ENCODE measurements at regions not wholly inside any gene's neighbourhood (a gene's known extent, or its start where the extent isn't known, plus 50 kb on each side); places are given as distances from the start of the nearest gene placed in this dataset.

DNA sequence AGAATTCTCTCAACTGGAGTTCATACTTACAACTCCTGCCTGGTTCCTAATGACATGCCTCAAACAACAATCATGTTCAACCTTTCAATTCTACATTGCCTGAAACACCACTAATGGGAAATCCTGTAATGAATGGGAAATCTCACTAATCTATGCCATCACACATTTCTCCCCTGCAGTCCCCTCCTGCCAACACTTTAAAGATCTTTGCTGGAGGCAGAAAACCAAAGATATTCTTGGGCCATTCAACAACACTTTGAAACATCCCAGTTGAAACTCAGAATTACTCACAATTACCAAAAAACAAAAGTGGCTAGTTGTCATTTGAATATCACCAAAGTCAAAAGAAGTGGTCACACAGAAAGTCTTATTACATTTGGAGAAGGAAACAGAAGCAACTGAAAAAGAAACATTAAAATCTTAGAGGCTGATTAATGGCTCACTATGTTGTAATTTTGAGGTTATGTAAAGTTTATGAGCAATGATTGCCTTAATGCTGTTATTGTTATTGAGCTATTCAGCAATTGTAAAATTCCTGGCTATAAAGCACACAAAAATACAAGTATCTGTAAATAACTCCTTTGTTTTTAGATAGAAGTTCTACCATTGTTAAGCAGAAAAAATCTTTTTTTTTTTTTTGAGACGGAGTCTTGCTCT, 313.4 kb upstream of the SLC30A5 start:
- TF ChIP-seq ZC3H10 (CRISPR knock-in tag; IDR thresholded peaks at IDR 0.05), result no peak
- TF ChIP-seq ISL1 (CRISPR knock-in tag; IDR thresholded peaks at IDR 0.05), result no peak
- TF ChIP-seq ZNF70 (CRISPR knock-in tag; IDR thresholded peaks at IDR 0.05), result no peak
- TF ChIP-seq, protein P1, sequence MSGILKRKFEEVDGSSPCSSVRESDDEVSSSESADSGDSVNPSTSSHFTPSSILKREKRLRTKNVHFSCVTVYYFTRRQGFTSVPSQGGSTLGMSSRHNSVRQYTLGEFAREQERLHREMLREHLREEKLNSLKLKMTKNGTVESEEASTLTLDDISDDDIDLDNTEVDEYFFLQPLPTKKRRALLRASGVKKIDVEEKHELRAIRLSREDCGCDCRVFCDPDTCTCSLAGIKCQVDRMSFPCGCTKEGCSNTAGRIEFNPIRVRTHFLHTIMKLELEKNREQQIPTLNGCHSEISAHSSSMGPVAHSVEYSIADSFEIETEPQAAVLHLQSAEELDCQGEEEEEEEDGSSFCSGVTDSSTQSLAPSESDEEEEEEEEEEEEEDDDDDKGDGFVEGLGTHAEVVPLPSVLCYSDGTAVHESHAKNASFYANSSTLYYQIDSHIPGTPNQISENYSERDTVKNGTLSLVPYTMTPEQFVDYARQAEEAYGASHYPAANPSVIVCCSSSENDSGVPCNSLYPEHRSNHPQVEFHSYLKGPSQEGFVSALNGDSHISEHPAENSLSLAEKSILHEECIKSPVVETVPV (CRISPR knock-in tag; IDR thresholded peaks at IDR 0.05), result no peak
- TF ChIP-seq CSDC2 (CRISPR knock-in tag; IDR thresholded peaks at IDR 0.05), result no peak
- TF ChIP-seq RARB (CRISPR knock-in tag; IDR thresholded peaks at IDR 0.05), result no peak
- no peak for TF ChIP-seq GLIS3 (CRISPR knock-in tag; IDR thresholded peaks at IDR 0.05)
- no peak for TF ChIP-seq POU6F1 (CRISPR knock-in tag; IDR thresholded peaks at IDR 0.05; ENCODE audit: borderline replicate concordance, low read depth)
- no peak for TF ChIP-seq ZFP3 (CRISPR knock-in tag; IDR thresholded peaks at IDR 0.05)
- no peak for TF ChIP-seq TOX (CRISPR knock-in tag; IDR thresholded peaks at IDR 0.05; ENCODE audit: borderline replicate concordance)
- ATAC-seq, result no peak

GRCh38 chr5:68793074-68793473, 300.7 kb upstream of the SLC30A5 start:
- TF ChIP-seq, protein P2, sequence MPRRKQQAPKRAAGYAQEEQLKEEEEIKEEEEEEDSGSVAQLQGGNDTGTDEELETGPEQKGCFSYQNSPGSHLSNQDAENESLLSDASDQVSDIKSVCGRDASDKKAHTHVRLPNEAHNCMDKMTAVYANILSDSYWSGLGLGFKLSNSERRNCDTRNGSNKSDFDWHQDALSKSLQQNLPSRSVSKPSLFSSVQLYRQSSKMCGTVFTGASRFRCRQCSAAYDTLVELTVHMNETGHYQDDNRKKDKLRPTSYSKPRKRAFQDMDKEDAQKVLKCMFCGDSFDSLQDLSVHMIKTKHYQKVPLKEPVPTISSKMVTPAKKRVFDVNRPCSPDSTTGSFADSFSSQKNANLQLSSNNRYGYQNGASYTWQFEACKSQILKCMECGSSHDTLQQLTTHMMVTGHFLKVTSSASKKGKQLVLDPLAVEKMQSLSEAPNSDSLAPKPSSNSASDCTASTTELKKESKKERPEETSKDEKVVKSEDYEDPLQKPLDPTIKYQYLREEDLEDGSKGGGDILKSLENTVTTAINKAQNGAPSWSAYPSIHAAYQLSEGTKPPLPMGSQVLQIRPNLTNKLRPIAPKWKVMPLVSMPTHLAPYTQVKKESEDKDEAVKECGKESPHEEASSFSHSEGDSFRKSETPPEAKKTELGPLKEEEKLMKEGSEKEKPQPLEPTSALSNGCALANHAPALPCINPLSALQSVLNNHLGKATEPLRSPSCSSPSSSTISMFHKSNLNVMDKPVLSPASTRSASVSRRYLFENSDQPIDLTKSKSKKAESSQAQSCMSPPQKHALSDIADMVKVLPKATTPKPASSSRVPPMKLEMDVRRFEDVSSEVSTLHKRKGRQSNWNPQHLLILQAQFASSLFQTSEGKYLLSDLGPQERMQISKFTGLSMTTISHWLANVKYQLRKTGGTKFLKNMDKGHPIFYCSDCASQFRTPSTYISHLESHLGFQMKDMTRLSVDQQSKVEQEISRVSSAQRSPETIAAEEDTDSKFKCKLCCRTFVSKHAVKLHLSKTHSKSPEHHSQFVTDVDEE (CRISPR knock-in tag; IDR thresholded peaks at IDR 0.05), result no peak
- TF ChIP-seq GLIS3 (CRISPR knock-in tag; IDR thresholded peaks at IDR 0.05), result no peak
- TF ChIP-seq ARNTL (CRISPR knock-in tag; IDR thresholded peaks at IDR 0.05; ENCODE audit: borderline replicate concordance, low read depth), result no peak
- TF ChIP-seq OSR1 (CRISPR knock-in tag; IDR thresholded peaks at IDR 0.05), result no peak
- no peak for TF ChIP-seq CSDC2 (CRISPR knock-in tag; IDR thresholded peaks at IDR 0.05)
- TF ChIP-seq ESRRG (CRISPR knock-in tag; IDR thresholded peaks at IDR 0.05), result no peak
- TF ChIP-seq, protein P1 (CRISPR knock-in tag; IDR thresholded peaks at IDR 0.05), result no peak
- no peak for TF ChIP-seq ISL1 (CRISPR knock-in tag; IDR thresholded peaks at IDR 0.05)
- TF ChIP-seq ZC3H10 (CRISPR knock-in tag; IDR thresholded peaks at IDR 0.05), result no peak
- no peak for TF ChIP-seq ZFP3 (CRISPR knock-in tag; IDR thresholded peaks at IDR 0.05)
- TF ChIP-seq PATZ1 (CRISPR knock-in tag; IDR thresholded peaks at IDR 0.05; ENCODE audit: borderline replicate concordance), result no peak
- no peak for TF ChIP-seq BACH2 (CRISPR knock-in tag; IDR thresholded peaks at IDR 0.05; ENCODE audit: borderline replicate concordance)
- no peak for ATAC-seq

DNA sequence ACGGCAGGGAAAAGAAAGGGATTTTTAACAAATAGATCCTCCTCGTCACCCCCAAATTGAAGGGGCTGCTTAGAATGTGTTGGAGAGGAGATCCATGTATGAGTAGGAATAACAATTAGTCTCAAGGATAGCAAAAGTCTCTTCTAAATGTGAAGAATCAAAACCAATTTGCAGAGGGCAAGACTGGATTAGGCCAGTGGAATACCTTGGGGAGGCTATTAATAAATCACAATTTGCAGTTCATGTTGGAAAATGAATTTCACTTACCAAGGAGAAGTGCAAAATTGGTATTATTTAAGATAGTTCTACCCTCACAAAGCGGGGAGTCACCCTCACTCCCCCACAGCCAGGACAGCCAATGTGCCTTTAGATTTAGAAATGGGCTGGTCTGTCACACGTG, 299.8 kb upstream of the SLC30A5 start:
- TF ChIP-seq TCF4 (CRISPR knock-in tag; IDR thresholded peaks at IDR 0.05; ENCODE audit: borderline replicate concordance), result no peak
- no peak for TF ChIP-seq PPARA (CRISPR knock-in tag; IDR thresholded peaks at IDR 0.05; ENCODE audit: borderline replicate concordance)
- TF ChIP-seq ZNF8 (CRISPR knock-in tag; IDR thresholded peaks at IDR 0.05), result no peak
- no peak for TF ChIP-seq ESRRG (CRISPR knock-in tag; IDR thresholded peaks at IDR 0.05)
- no peak for TF ChIP-seq ZFP30 (CRISPR knock-in tag; IDR thresholded peaks at IDR 0.05)
- TF ChIP-seq TOX (CRISPR knock-in tag; IDR thresholded peaks at IDR 0.05; ENCODE audit: borderline replicate concordance), result no peak
- TF ChIP-seq ZNF565 (CRISPR knock-in tag; conservative IDR thresholded peaks at IDR 0.05; ENCODE audit: low read depth), result no peak
- TF ChIP-seq CSDC2 (CRISPR knock-in tag; IDR thresholded peaks at IDR 0.05), result no peak
- TF ChIP-seq, protein P1 (CRISPR knock-in tag; IDR thresholded peaks at IDR 0.05), result no peak
- TF ChIP-seq, protein P3, sequence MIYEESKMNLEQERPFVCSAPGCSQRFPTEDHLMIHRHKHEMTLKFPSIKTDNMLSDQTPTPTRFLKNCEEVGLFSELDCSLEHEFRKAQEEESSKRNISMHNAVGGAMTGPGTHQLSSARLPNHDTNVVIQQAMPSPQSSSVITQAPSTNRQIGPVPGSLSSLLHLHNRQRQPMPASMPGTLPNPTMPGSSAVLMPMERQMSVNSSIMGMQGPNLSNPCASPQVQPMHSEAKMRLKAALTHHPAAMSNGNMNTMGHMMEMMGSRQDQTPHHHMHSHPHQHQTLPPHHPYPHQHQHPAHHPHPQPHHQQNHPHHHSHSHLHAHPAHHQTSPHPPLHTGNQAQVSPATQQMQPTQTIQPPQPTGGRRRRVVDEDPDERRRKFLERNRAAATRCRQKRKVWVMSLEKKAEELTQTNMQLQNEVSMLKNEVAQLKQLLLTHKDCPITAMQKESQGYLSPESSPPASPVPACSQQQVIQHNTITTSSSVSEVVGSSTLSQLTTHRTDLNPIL (CRISPR knock-in tag; IDR thresholded peaks at IDR 0.05; ENCODE audit: low read depth), result no peak
- no peak for TF ChIP-seq OSR1 (CRISPR knock-in tag; IDR thresholded peaks at IDR 0.05)
- ATAC-seq, result no peak

All from SK-N-SH treated with all-trans-retinoic acid at 6 μM for 48 hours (cell line).